ENCODE measurements at regions not wholly inside any gene's neighbourhood (a gene's known extent, or its start where the extent isn't known, plus 50 kb on each side); places are given as distances from the start of the nearest gene placed in this dataset.

DNA sequence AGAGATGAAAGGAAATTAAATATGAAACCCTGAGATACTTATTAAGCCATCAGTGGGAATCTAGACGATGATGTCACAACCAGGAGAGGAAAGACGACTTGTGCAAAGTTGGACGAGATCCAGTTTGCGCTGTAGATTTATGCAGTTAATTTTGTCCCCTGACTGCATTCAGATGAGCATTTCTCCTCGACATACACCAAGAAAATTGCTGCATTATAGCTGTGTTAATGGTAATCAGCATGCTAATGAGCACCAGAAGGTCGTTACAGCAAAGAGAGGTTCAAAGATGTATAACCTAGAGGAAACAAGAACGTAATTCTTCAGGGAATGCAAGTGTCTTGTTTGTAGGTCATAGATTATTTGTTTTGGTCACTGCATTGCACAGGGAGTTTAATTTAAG is 371.7 kb downstream of the RBM26 start:
- no peak overlapping the region for H3K4me3 ChIP-seq (ENCODE audit: low read length)
- TF ChIP-seq RAD21 (conservative IDR thresholded peaks at IDR 0.05) (no peak), CTCF (IDR thresholded peaks at IDR 0.05; ENCODE audit: poor library complexity, severe bottlenecking) (no peak), MXI1 (conservative IDR thresholded peaks at IDR 0.05; ENCODE audit: poor library complexity, severe bottlenecking) (no peak), EP300 (conservative IDR thresholded peaks at IDR 0.05; ENCODE audit: poor library complexity, severe bottlenecking) (no peak), TAF1 (IDR thresholded peaks at IDR 0.05; ENCODE audit: low read depth) (no peak), SMC3 (conservative IDR thresholded peaks at IDR 0.05; ENCODE audit: poor library complexity) (no peak), POLR2AphosphoS5 (IDR thresholded peaks at IDR 0.05) (no peak), REST (IDR thresholded peaks at IDR 0.05; ENCODE audit: borderline replicate concordance) (no peak), EZH2 (IDR thresholded peaks at IDR 0.05; ENCODE audit: borderline replicate concordance, insufficient read depth, low read length, poor library complexity, severe bottlenecking) (no peak)
- no peaks in the 10 kb centered on the region for H3K79me2 ChIP-seq (replicated peaks; ENCODE audit: insufficient read depth, low read length)
- no peak overlapping the region for H3K9ac ChIP-seq (ENCODE audit: low read length)
- no peak overlapping the region for H3K4me2 ChIP-seq (ENCODE audit: low read length)
- H4K20me1 ChIP-seq (ENCODE audit: insufficient read depth), result no peaks in the 10 kb centered on the region
- no peak overlapping the region for H3K27ac ChIP-seq (ENCODE audit: low read length)
- no peaks in the 10 kb centered on the region for H3F3A ChIP-seq (ENCODE audit: insufficient read depth, low read length, poor library complexity, severe bottlenecking)
- no peaks in the 10 kb centered on the region for H3K36me3 ChIP-seq (ENCODE audit: insufficient read depth, low read length)
- H3K27me3 ChIP-seq (ENCODE audit: insufficient read depth, low read depth, low read length), result no peaks in the 10 kb centered on the region
- no peak overlapping the region for H2AFZ ChIP-seq (ENCODE audit: low read depth, low read length)
- H3K9me2 ChIP-seq (ENCODE audit: insufficient read depth, low read length), result no peaks in the 10 kb centered on the region
- no peaks in the 10 kb centered on the region for H3K9me3 ChIP-seq (ENCODE audit: low read length)

GRCh38 chr13:79030513-79030912 is 371.6 kb upstream of the OBI1 start:
- no peaks in the 10 kb centered on the region for H3F3A ChIP-seq (ENCODE audit: insufficient read depth, low read length, poor library complexity, severe bottlenecking)
- no peaks in the 10 kb centered on the region for H3K36me3 ChIP-seq (ENCODE audit: insufficient read depth, low read length)
- H3K4me3 ChIP-seq (ENCODE audit: low read length), result no peak overlapping the region
- no peak overlapping the region for H2AFZ ChIP-seq (ENCODE audit: low read depth, low read length)
- TF ChIP-seq CTCF (IDR thresholded peaks at IDR 0.05; ENCODE audit: poor library complexity, severe bottlenecking) (no peak), POLR2AphosphoS5 (IDR thresholded peaks at IDR 0.05) (no peak)
- no peaks in the 10 kb centered on the region for H3K79me2 ChIP-seq (replicated peaks; ENCODE audit: insufficient read depth, low read length)
- H3K27ac ChIP-seq (ENCODE audit: low read length), result no peak overlapping the region
- H3K9me2 ChIP-seq (ENCODE audit: insufficient read depth, low read length), result no peaks in the 10 kb centered on the region
- H3K4me2 ChIP-seq (ENCODE audit: low read length), result no peak overlapping the region
- no peaks in the 10 kb centered on the region for H3K27me3 ChIP-seq (ENCODE audit: insufficient read depth, low read depth, low read length)
- H3K9ac ChIP-seq (ENCODE audit: low read length), result no peak overlapping the region
- no peaks in the 10 kb centered on the region for H3K9me3 ChIP-seq (ENCODE audit: low read length)
- no peaks in the 10 kb centered on the region for H4K20me1 ChIP-seq (ENCODE audit: insufficient read depth)
